Lung (tissue), 11 donors: ENCODE measurements at regions not wholly inside any gene's neighbourhood (a gene's known extent, or its start where the extent isn't known, plus 50 kb on each side); places are given as distances from the start of the nearest gene placed in this dataset.
A peak's percentile ranks its signal among the peaks of the same experiment; 100 is the strongest.
"Not testable (repeated sequence)": the region's sequence is repeated elsewhere in the genome, so short reads cannot be mapped to it uniquely, and the experiment has no call there.

ENCODE experiments used
- ATAC-seq: fragments of 200-7000 bp; cut with Tn5 transposase; one replicate; pipeline ENCODE4 v1.9.1; 2020; ENCODE audit warnings: moderate number of reproducible peaks; ENCODE audit not compliant: insufficient read depth, low FRiP score
- DNase-seq, 3 donors: peaks; one replicate each; pipeline ENCODE4 v3.0.0-alpha.2; 2013 to 2017
- H3K27ac ChIP-seq, 2 donors: one replicate each; pipeline ENCODE4 v1.5.1; 2013; ENCODE audit warnings: mild to moderate bottlenecking in 2 of 2, moderate library complexity in 2 of 2, control low read depth in 1 of 2, inconsistent platforms in 1 of 2, low read depth in 1 of 2, low read length in 1 of 2
- H3K27me3 ChIP-seq, 3 donors: one replicate each; pipeline ENCODE4 v1.5.1; 2013; ENCODE audit warnings: low read length in 2 of 3; ENCODE audit not compliant: control insufficient read depth in 3 of 3, insufficient read depth in 3 of 3
- H3K36me3 ChIP-seq, 4 donors: one replicate each; pipeline ENCODE4 v1.5.1; 2013; ENCODE audit warnings: low read length in 4 of 4, mild to moderate bottlenecking in 1 of 4, moderate library complexity in 1 of 4; ENCODE audit not compliant: control insufficient read depth in 4 of 4, insufficient read depth in 4 of 4
- H3K4me1 ChIP-seq, 5 donors: one replicate each; pipeline ENCODE4 v1.5.1; 2013; ENCODE audit warnings: low read length in 5 of 5, mild to moderate bottlenecking in 2 of 5, moderate library complexity in 1 of 5; ENCODE audit not compliant: control insufficient read depth in 5 of 5, insufficient read depth in 5 of 5
- H3K4me3 ChIP-seq: one replicate; pipeline ENCODE4 v1.5.1; 2013; ENCODE audit warnings: mild to moderate bottlenecking, control low read depth, moderate library complexity
- H3K9ac ChIP-seq, 2 donors: one replicate each; pipeline ENCODE4 v1.5.1; 2013; ENCODE audit warnings: low read length in 2 of 2, control low read depth in 1 of 2; ENCODE audit not compliant: insufficient read depth in 1 of 2
- H3K9me3 ChIP-seq, 4 donors: one replicate each; pipeline ENCODE4 v1.5.1; 2013; ENCODE audit warnings: low read length in 3 of 4, mild to moderate bottlenecking in 1 of 4, moderate library complexity in 1 of 4; ENCODE audit not compliant: control insufficient read depth in 4 of 4, insufficient read depth in 3 of 4
- CTCF ChIP-seq: IDR thresholded peaks from 2 replicates; pipeline ENCODE4 v1.5.1; 2012; ENCODE audit warnings: mild to moderate bottlenecking; ENCODE audit errors: control extremely low read depth, extremely low read depth
- WGBS, 2 donors: extraction: QIAGEN DNeasy Blood & Tissue Kit; methylation state at CpG; one replicate each; pipeline ENCODE4 v1.1.7; 2013; 5-methylcytosine and 5-hydroxymethylcytosine counted together
- donor health status: control.
- donor health status: control.
- donor health status: Bipolar disorder and iron deficiency.
- donor health status: healthy.
- donor health status: DM: yes; HTN: yes; CAD: no.

GRCh38 chr20:52035498-52035897, 156.1 kb downstream of the ZFP64 start:
- Histone ChIP-seq H3K9me3 (no peaks in the 10 kb centered on the region), H3K9ac (no peak overlapping the region), H3K27ac (no peak overlapping the region), H3K36me3 (no peaks in the 10 kb centered on the region), H3K4me3 (no peak overlapping the region), H3K27me3 (no peaks in the 10 kb centered on the region), H3K4me1 (peaks cover 0 to 18% (median 14%) of the 10 kb centered on the region in 5 donors)
- no peak for TF ChIP-seq CTCF
- DNase-seq (no peak), ATAC-seq (no peak)
- WGBS, 2 donors: 63 to 82% methylated on average over 6 of the region's 6 CpGs

- H3K4me3 ChIP-seq: no peak overlapping the region
- H3K27ac ChIP-seq: no peak overlapping the region
- H3K36me3 ChIP-seq: no peaks in the 10 kb centered on the region
- TF ChIP-seq CTCF: no peak
- H3K9me3 ChIP-seq: no peaks in the 10 kb centered on the region
- peaks cover 0 to 18% (median 14%) of the 10 kb centered on the region in 5 donors for H3K4me1 ChIP-seq
- 90 to 93% methylated on average over 9 of the region's 9 CpGs for WGBS, 2 donors
- H3K27me3 ChIP-seq: no peaks in the 10 kb centered on the region
- DNase-seq: peak; percentile 21 to 87 (median 74)
- ATAC-seq: no peak
- H3K9ac ChIP-seq: no peak overlapping the region
These were observed 157.0 kb downstream of the ZFP64 start for GRCh38 chr20:52034581-52034980.

- WGBS, 2 donors: 94 to 95% methylated on average over 5 of the region's 5 CpGs
- H3K4me1 ChIP-seq: peaks cover 0 to 18% (median 14%) of the 10 kb centered on the region in 5 donors
- TF ChIP-seq CTCF: no peak
- DNase-seq (no peak), ATAC-seq (no peak)
- no peaks in the 10 kb centered on the region for H3K9me3 ChIP-seq
- H3K36me3 ChIP-seq: no peaks in the 10 kb centered on the region
- no peaks in the 10 kb centered on the region for H3K27me3 ChIP-seq
- H3K27ac ChIP-seq: no peak overlapping the region
- no peak overlapping the region for H3K4me3 ChIP-seq
- H3K9ac ChIP-seq: no peak overlapping the region
These were observed 158.3 kb downstream of the ZFP64 start for GRCh38 chr20:52033313-52033712.

GRCh38 chr20:52032304-52032683, 159.3 kb downstream of the ZFP64 start:
- H3K9me3 ChIP-seq, H3K27me3 ChIP-seq, DNase-seq, H3K4me3 ChIP-seq, ATAC-seq, H3K36me3 ChIP-seq, H3K27ac ChIP-seq: not testable (repeated sequence)
- peaks cover 0 to 18% (median 14%) of the 10 kb centered on the region in 5 donors for H3K4me1 ChIP-seq
- 95 to 96% methylated on average over 7 of the region's 7 CpGs for WGBS, 2 donors
- peak overlapping the region in 1 of 2 donors; percentile 24 for H3K9ac ChIP-seq
